ENCODE measurements at regions not wholly inside any gene's neighbourhood (a gene's known extent, or its start where the extent isn't known, plus 50 kb on each side); places are given as distances from the start of the nearest gene placed in this dataset.

- no peak for TF ChIP-seq FOS (IDR thresholded peaks at IDR 0.05; ENCODE audit: borderline replicate concordance, insufficient read depth, low read length)
- no peak for TF ChIP-seq POLR2AphosphoS5 (IDR thresholded peaks at IDR 0.05; ENCODE audit: insufficient read depth, low read depth, low read length)
- no peak for TF ChIP-seq POLR2A (IDR thresholded peaks at IDR 0.05; ENCODE audit: low read depth, low read length)
- Histone ChIP-seq H3K4me1 (ENCODE audit: control insufficient read depth, extremely low read depth, insufficient read depth, low read length) (no peaks in the 10 kb centered on the region), H3K27me3 (ENCODE audit: control insufficient read depth in 2 of 2, insufficient read depth in 2 of 2, low read length in 2 of 2) (peaks cover 0 to 2% of the 10 kb centered on the region in 2 experiments), H3K9me3 (replicated peaks; ENCODE audit: control insufficient read depth, insufficient read depth, low read length) (no peaks in the 10 kb centered on the region), H3K27ac (ENCODE audit: insufficient read depth, low read depth, low read length) (no peak overlapping the region), H3K36me3 (ENCODE audit: control insufficient read depth in 2 of 2, extremely low read depth in 1 of 2, insufficient read depth in 2 of 2, low read length in 2 of 2) (no peaks in the 10 kb centered on the region), H3K4me3 (replicated peaks in 1 of 3; ENCODE audit: insufficient read depth in 1 of 3, low read depth in 1 of 3, low read length in 3 of 3) (no peak overlapping the region), H4K20me1 (replicated peaks; ENCODE audit: control insufficient read depth, extremely low read depth, insufficient read depth, low read length) (no peaks in the 10 kb centered on the region), H3K9ac (replicated peaks; ENCODE audit: extremely low read depth, insufficient read depth, low read length) (no peak overlapping the region), H3K79me2 (ENCODE audit: control insufficient read depth, insufficient read depth, low read length) (no peaks in the 10 kb centered on the region), H3K4me2 (ENCODE audit: insufficient read depth, low read length) (no peak overlapping the region), H2AFZ (ENCODE audit: low read depth, low read length) (no peak overlapping the region), H3K9me1 (replicated peaks; ENCODE audit: control insufficient read depth, extremely low read depth, insufficient read depth, low read length) (no peaks in the 10 kb centered on the region)
- intact Hi-C loops (cut with micrococcal nuclease): loop anchor here (5.0 kb wide), 1 partner anchor 132 kb away; no protein-coding TSS in a partner anchor
- ChIA-PET POLR2A (no interaction called here), CTCF (interaction anchor here (1.0 to 1.1 kb wide), 2 partner anchors 14 to 317 kb away, joined by 3 read pairs; no protein-coding TSS in a partner anchor)
- BruUV-seq (replicated peaks): no TSS peak
- FAIRE-seq (no peak), DNase-seq (ENCODE audit: low read depth, low spot score) (no peak)
- dilution Hi-C loops (cut with MboI; ENCODE audit: extremely low pct_ligation_motif_present, low sequenced_read_pairs): no loop called here
Observed at GRCh38 chr21:39124681-39125251, 58.5 kb downstream of the PSMG1 start.

DNA sequence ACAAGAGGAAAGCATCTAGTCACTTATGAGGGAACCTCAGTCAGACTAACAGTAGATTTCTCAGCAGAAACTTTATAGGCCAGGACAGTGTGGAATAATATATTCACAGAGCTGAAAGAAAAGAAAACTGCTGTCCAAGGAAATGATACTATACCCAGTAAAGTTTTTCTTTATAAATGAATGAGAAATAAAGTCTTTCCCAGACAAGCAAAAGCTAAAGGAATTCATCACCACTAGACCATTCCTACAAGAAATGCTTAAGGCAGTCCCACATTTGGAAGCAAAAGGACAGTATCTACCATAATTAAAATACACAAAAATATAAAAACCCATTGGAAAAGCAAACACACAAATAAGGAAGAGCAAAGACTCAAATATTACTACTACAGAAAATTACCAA lies 59.9 kb downstream of the PSMG1 start:
- intact Hi-C loops (cut with micrococcal nuclease): no loop called here
- BruUV-seq (replicated peaks): no TSS peak
- no peak overlapping the region for H3K9ac ChIP-seq (replicated peaks; ENCODE audit: extremely low read depth, insufficient read depth, low read length)
- no peak for TF ChIP-seq POLR2AphosphoS5 (IDR thresholded peaks at IDR 0.05; ENCODE audit: insufficient read depth, low read depth, low read length)
- TF ChIP-seq MYC (IDR thresholded peaks at IDR 0.05; ENCODE audit: low read depth, low read length): no peak
- H3K9me3 ChIP-seq (replicated peaks; ENCODE audit: control insufficient read depth, insufficient read depth, low read length): no peaks in the 10 kb centered on the region
- H3K4me3 ChIP-seq (replicated peaks in 1 of 3; ENCODE audit: insufficient read depth in 1 of 3, low read depth in 1 of 3, low read length in 3 of 3): no peak overlapping the region
- H4K20me1 ChIP-seq (replicated peaks; ENCODE audit: control insufficient read depth, extremely low read depth, insufficient read depth, low read length): no peaks in the 10 kb centered on the region
- FAIRE-seq (no peak), DNase-seq (ENCODE audit: low read depth, low spot score) (no peak)
- H3K79me2 ChIP-seq (ENCODE audit: control insufficient read depth, insufficient read depth, low read length): no peaks in the 10 kb centered on the region
- dilution Hi-C loops (cut with MboI; ENCODE audit: extremely low pct_ligation_motif_present, low sequenced_read_pairs): no loop called here
- POLR2A ChIA-PET: no interaction called here
- no peaks in the 10 kb centered on the region for H3K4me1 ChIP-seq (ENCODE audit: control insufficient read depth, extremely low read depth, insufficient read depth, low read length)
- CTCF ChIA-PET: interaction anchor here (0.6 to 0.8 kb wide), 3 partner anchors 319 to 389 kb away, joined by 3 read pairs; no protein-coding TSS in a partner anchor
- no peak overlapping the region for H2AFZ ChIP-seq (ENCODE audit: low read depth, low read length)
- H3K9me1 ChIP-seq (replicated peaks; ENCODE audit: control insufficient read depth, extremely low read depth, insufficient read depth, low read length): no peaks in the 10 kb centered on the region
- no peaks in the 10 kb centered on the region for H3K36me3 ChIP-seq (ENCODE audit: control insufficient read depth in 2 of 2, extremely low read depth in 1 of 2, insufficient read depth in 2 of 2, low read length in 2 of 2)
- no peak overlapping the region for H3K4me2 ChIP-seq (ENCODE audit: insufficient read depth, low read length)
- H3K27me3 ChIP-seq (ENCODE audit: control insufficient read depth in 2 of 2, insufficient read depth in 2 of 2, low read length in 2 of 2): no peaks in the 10 kb centered on the region
- H3K27ac ChIP-seq (ENCODE audit: insufficient read depth, low read depth, low read length): no peak overlapping the region

All from endothelial cell of umbilical vein (primary cell).